ENCODE measurements at regions not wholly inside any gene's neighbourhood (a gene's known extent, or its start where the extent isn't known, plus 50 kb on each side); places are given as distances from the start of the nearest gene placed in this dataset.

- Histone ChIP-seq H3K4me1 (ENCODE audit: insufficient read depth, low read length, poor library complexity, severe bottlenecking) (no peaks in the 10 kb centered on the region), H3K27ac (ENCODE audit: low read depth, low read length, poor library complexity, severe bottlenecking) (no peak overlapping the region), H3K36me3 (ENCODE audit: insufficient read depth, low read length, poor library complexity, severe bottlenecking) (no peaks in the 10 kb centered on the region), H3K4me3 (ENCODE audit: low read depth, low read length, poor library complexity, severe bottlenecking) (no peak overlapping the region), H3K9me3 (ENCODE audit: low read depth, low read length, poor library complexity, severe bottlenecking) (no peaks in the 10 kb centered on the region), H3K27me3 (replicated peaks; ENCODE audit: insufficient read depth, low read depth, low read length, poor library complexity) (no peaks in the 10 kb centered on the region)
- no peak for TF ChIP-seq CTCF (conservative IDR thresholded peaks at IDR 0.05; ENCODE audit: low read depth, low read length)
- BruUV-seq (replicated peaks) = no TSS peak
- DNase-seq (ENCODE audit: low spot score) = no peak
- CTCF ChIA-PET = no interaction called here
- POLR2A ChIA-PET (ENCODE audit: low non-redundant PET) = no interaction called here
- intact Hi-C loops (cut with micrococcal nuclease; ENCODE audit: unreplicated experiment) = no loop called here
Observed at GRCh38 chr11:23730307-23730998, 766.4 kb upstream of the LUZP2 start.

GRCh38 chr11:23732026-23732425 lies 764.8 kb upstream of the LUZP2 start:
- H3K4me1 ChIP-seq (ENCODE audit: insufficient read depth, low read length, poor library complexity, severe bottlenecking) = no peaks in the 10 kb centered on the region
- H3K36me3 ChIP-seq (ENCODE audit: insufficient read depth, low read length, poor library complexity, severe bottlenecking) = no peaks in the 10 kb centered on the region
- H3K27ac ChIP-seq (ENCODE audit: low read depth, low read length, poor library complexity, severe bottlenecking) = no peak overlapping the region
- CTCF ChIA-PET = no interaction called here
- no peaks in the 10 kb centered on the region for H3K27me3 ChIP-seq (replicated peaks; ENCODE audit: insufficient read depth, low read depth, low read length, poor library complexity)
- POLR2A ChIA-PET (ENCODE audit: low non-redundant PET) = no interaction called here
- intact Hi-C loops (cut with micrococcal nuclease; ENCODE audit: unreplicated experiment) = no loop called here
- no TSS peak for BruUV-seq (replicated peaks)
- H3K9me3 ChIP-seq (ENCODE audit: low read depth, low read length, poor library complexity, severe bottlenecking) = no peaks in the 10 kb centered on the region
- no peak overlapping the region for H3K4me3 ChIP-seq (ENCODE audit: low read depth, low read length, poor library complexity, severe bottlenecking)
- no peak for TF ChIP-seq CTCF (conservative IDR thresholded peaks at IDR 0.05; ENCODE audit: low read depth, low read length)
- TF ChIP-seq EZH2 (IDR thresholded peaks at IDR 0.05; ENCODE audit: borderline replicate concordance, low read depth, low read length, poor library complexity, severe bottlenecking) = no peak
- DNase-seq (ENCODE audit: low spot score) = no peak

- POLR2A ChIA-PET (ENCODE audit: low non-redundant PET) = no interaction called here
- no peaks in the 10 kb centered on the region for H3K36me3 ChIP-seq (ENCODE audit: insufficient read depth, low read length, poor library complexity, severe bottlenecking)
- intact Hi-C loops (cut with micrococcal nuclease; ENCODE audit: unreplicated experiment) = no loop called here
- CTCF ChIA-PET = no interaction called here
- no peak overlapping the region for H3K27ac ChIP-seq (ENCODE audit: low read depth, low read length, poor library complexity, severe bottlenecking)
- no peaks in the 10 kb centered on the region for H3K9me3 ChIP-seq (ENCODE audit: low read depth, low read length, poor library complexity, severe bottlenecking)
- BruUV-seq (replicated peaks) = no TSS peak
- TF ChIP-seq EZH2 (IDR thresholded peaks at IDR 0.05; ENCODE audit: borderline replicate concordance, low read depth, low read length, poor library complexity, severe bottlenecking) = no peak
- no peak for TF ChIP-seq CTCF (conservative IDR thresholded peaks at IDR 0.05; ENCODE audit: low read depth, low read length)
- no peak for DNase-seq (ENCODE audit: low spot score)
- no peaks in the 10 kb centered on the region for H3K4me1 ChIP-seq (ENCODE audit: insufficient read depth, low read length, poor library complexity, severe bottlenecking)
- H3K27me3 ChIP-seq (replicated peaks; ENCODE audit: insufficient read depth, low read depth, low read length, poor library complexity) = no peaks in the 10 kb centered on the region
- no peak overlapping the region for H3K4me3 ChIP-seq (ENCODE audit: low read depth, low read length, poor library complexity, severe bottlenecking)
Observed at GRCh38 chr11:23746896-23747295, 750.0 kb upstream of the LUZP2 start.
